ENCODE measurements at regions not wholly inside any gene's neighbourhood (a gene's known extent, or its start where the extent isn't known, plus 50 kb on each side); places are given as distances from the start of the nearest gene placed in this dataset.
"Not testable (repeated sequence)": the region's sequence is repeated elsewhere in the genome, so short reads cannot be mapped to it uniquely, and the experiment has no call there.

- DNase-seq (ENCODE audit: low read depth) = no peak
Observed at GRCh38 chr7:68756986-68757495, 841.2 kb upstream of the AUTS2 start.

GRCh38 chr7:68760556-68760955, 837.7 kb upstream of the AUTS2 start:
- DNase-seq (ENCODE audit: low read depth) = no peak

- DNase-seq (ENCODE audit: low read depth) = no peak
Observed at GRCh38 chr7:68767462-68767861, 830.8 kb upstream of the AUTS2 start.

GRCh38 chr7:68770649-68771048, 827.6 kb upstream of the AUTS2 start:
- DNase-seq (ENCODE audit: low read depth) = no peak

- no peak for DNase-seq (ENCODE audit: low read depth)
Observed at GRCh38 chr7:68776326-68776725, 821.9 kb upstream of the AUTS2 start.

GRCh38 chr7:68783684-68784083, 814.6 kb upstream of the AUTS2 start:
- no peak for DNase-seq (ENCODE audit: low read depth)

GRCh38 chr7:68785036-68785435, 813.2 kb upstream of the AUTS2 start:
- no peak for DNase-seq (ENCODE audit: low read depth)

- no peak for DNase-seq (ENCODE audit: low read depth)
Observed at GRCh38 chr7:68787566-68787965, 810.7 kb upstream of the AUTS2 start.

- DNase-seq (ENCODE audit: low read depth) = not testable (repeated sequence)
Observed at GRCh38 chr7:68788529-68788928, 809.7 kb upstream of the AUTS2 start.

- DNase-seq (ENCODE audit: low read depth) = no peak
Observed at GRCh38 chr7:68789597-68789996, 808.7 kb upstream of the AUTS2 start.

GRCh38 chr7:68792351-68792750, 805.9 kb upstream of the AUTS2 start:
- no peak for DNase-seq (ENCODE audit: low read depth)

- no peak for DNase-seq (ENCODE audit: low read depth)
Observed at GRCh38 chr7:68793513-68793912, 804.8 kb upstream of the AUTS2 start.

GRCh38 chr7:68800316-68800715, 798.0 kb upstream of the AUTS2 start:
- no peak for DNase-seq (ENCODE audit: low read depth)

- DNase-seq (ENCODE audit: low read depth) = no peak
Observed at GRCh38 chr7:68805159-68805558, 793.1 kb upstream of the AUTS2 start.

GRCh38 chr7:68807666-68808065, 790.6 kb upstream of the AUTS2 start:
- no peak for DNase-seq (ENCODE audit: low read depth)

- DNase-seq (ENCODE audit: low read depth) = no peak
Observed at GRCh38 chr7:68813551-68814080, 784.7 kb upstream of the AUTS2 start.

- no peak for DNase-seq (ENCODE audit: low read depth)
Observed at GRCh38 chr7:68816491-68816890, 781.8 kb upstream of the AUTS2 start.

GRCh38 chr7:68820321-68820720, 778.0 kb upstream of the AUTS2 start:
- DNase-seq (ENCODE audit: low read depth) = no peak

- DNase-seq (ENCODE audit: low read depth) = no peak
Observed at GRCh38 chr7:68821846-68822245, 776.4 kb upstream of the AUTS2 start.

- DNase-seq (ENCODE audit: low read depth) = no peak
Observed at GRCh38 chr7:68823996-68824780, 774.1 kb upstream of the AUTS2 start.

- DNase-seq (ENCODE audit: low read depth) = no peak
Observed at GRCh38 chr7:68828575-68828974, 769.7 kb upstream of the AUTS2 start.

- DNase-seq (ENCODE audit: low read depth) = no peak
Observed at GRCh38 chr7:68833422-68833821, 764.9 kb upstream of the AUTS2 start.

GRCh38 chr7:68839014-68839413, 759.3 kb upstream of the AUTS2 start:
- DNase-seq (ENCODE audit: low read depth) = no peak

- DNase-seq (ENCODE audit: low read depth) = no peak
Observed at GRCh38 chr7:68840991-68841390, 757.3 kb upstream of the AUTS2 start.

Data from HS-27A (cell line).